ENCODE measurements at regions not wholly inside any gene's neighbourhood (a gene's known extent, or its start where the extent isn't known, plus 50 kb on each side); places are given as distances from the start of the nearest gene placed in this dataset.

DNA sequence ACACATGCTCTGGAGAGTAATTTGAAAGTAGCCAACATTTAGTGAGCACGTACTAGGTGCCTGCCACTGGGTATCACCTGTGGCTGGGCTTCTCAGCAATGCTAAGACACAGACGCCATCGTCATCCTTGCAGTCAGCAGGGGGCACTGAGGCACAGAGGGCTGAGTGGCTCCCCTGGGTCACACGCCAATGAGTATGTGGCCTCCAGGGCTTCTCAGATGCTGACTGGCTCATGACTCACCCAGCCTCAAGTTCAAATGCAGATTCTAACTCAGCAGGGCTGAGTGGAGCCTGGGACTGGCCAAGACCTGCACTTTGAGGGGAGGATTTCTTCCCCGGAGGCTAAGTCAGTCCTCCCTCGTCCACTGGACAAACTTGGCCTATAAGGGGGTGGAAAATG, 115.1 kb upstream of the CACNA1A start:
- Histone ChIP-seq H3K4me3 (no peak overlapping the region), H3K4me1 (no peaks in the 10 kb centered on the region), H3K27ac (no peak overlapping the region), H3K9me3 (no peaks in the 10 kb centered on the region), H3K36me3 (no peaks in the 10 kb centered on the region), H3K27me3 (peaks cover 0 to 58% (median 0%) of the 10 kb centered on the region in 4 donors)
- TF ChIP-seq POLR2A (IDR thresholded peaks at IDR 0.05) = no peak
- TF ChIP-seq, protein P1, sequence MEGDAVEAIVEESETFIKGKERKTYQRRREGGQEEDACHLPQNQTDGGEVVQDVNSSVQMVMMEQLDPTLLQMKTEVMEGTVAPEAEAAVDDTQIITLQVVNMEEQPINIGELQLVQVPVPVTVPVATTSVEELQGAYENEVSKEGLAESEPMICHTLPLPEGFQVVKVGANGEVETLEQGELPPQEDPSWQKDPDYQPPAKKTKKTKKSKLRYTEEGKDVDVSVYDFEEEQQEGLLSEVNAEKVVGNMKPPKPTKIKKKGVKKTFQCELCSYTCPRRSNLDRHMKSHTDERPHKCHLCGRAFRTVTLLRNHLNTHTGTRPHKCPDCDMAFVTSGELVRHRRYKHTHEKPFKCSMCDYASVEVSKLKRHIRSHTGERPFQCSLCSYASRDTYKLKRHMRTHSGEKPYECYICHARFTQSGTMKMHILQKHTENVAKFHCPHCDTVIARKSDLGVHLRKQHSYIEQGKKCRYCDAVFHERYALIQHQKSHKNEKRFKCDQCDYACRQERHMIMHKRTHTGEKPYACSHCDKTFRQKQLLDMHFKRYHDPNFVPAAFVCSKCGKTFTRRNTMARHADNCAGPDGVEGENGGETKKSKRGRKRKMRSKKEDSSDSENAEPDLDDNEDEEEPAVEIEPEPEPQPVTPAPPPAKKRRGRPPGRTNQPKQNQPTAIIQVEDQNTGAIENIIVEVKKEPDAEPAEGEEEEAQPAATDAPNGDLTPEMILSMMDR (IDR thresholded peaks at IDR 0.05) = peak in 1 of 6 experiments; percentile 48
- intact Hi-C loops (cut with DNase I) = no loop called here
- WGBS, 2 donors = 39 to 68% methylated on average over 6 of the region's 6 CpGs
- no peak for DNase-seq

DNA sequence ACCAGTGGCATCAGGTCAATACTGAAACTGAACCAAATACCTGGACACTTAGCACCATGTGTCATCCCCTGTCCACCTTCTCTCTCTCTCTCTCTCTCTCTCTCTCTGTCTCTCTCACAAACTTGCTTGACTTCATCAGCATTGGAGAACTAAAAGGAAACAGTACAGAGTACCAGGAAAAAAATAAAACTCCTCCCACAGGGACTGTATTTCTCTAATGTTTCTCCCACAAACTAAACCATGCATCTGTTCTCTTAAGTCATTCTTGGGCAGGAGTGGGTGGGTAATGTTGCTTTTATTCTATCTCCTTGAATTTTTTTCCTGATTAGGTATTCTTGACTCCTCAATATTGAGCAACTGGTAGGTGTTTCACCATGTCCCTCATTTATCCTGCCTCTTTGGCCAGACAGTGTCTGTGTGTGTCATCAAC, 112.9 kb upstream of the CACNA1A start:
- TF ChIP-seq, protein P1 (IDR thresholded peaks at IDR 0.05) = no peak
- TF ChIP-seq POLR2A (IDR thresholded peaks at IDR 0.05) = no peak
- peaks cover 0 to 36% (median 0%) of the 10 kb centered on the region in 4 donors for H3K27me3 ChIP-seq

DNA sequence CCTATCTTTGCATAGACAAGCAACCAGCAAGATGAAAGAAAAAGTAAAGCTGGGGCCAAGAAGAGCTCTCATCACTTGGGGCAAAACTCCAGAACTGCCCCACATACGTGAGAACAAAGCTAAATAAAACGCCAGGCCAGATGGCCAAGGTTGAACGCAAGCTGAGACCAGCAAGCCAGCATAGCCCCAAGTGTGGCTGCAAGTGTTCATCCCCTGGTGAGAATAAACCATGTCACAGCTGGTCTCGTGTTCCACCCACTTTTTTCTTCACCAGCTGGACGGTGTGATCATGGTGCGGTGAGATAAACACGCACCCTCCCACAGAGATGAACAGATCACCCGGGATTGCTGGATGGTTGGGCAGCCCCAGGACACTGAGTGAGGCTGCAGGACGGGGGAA, 109.6 kb upstream of the CACNA1A start:
- WGBS, 2 donors = 41 to 56% methylated on average over 9 of the region's 9 CpGs
- no peaks in the 10 kb centered on the region for H3K36me3 ChIP-seq
- no peaks in the 10 kb centered on the region for H3K4me1 ChIP-seq
- intact Hi-C loops (cut with DNase I) = no loop called here
- H3K27ac ChIP-seq = no peak overlapping the region
- H3K27me3 ChIP-seq = peaks cover 0 to 17% (median 0%) of the 10 kb centered on the region in 4 donors
- DNase-seq = no peak
- no peaks in the 10 kb centered on the region for H3K9me3 ChIP-seq
- TF ChIP-seq, protein P1 (IDR thresholded peaks at IDR 0.05) = no peak
- TF ChIP-seq POLR2A (IDR thresholded peaks at IDR 0.05) = no peak
- no peak overlapping the region for H3K4me3 ChIP-seq

More for the DNA sequence above, 112.9 kb upstream of the CACNA1A start:
- H3K36me3 ChIP-seq = no peaks in the 10 kb centered on the region
- DNase-seq = no peak
- H3K4me3 ChIP-seq = no peak overlapping the region
- intact Hi-C loops (cut with DNase I) = no loop called here
- no peaks in the 10 kb centered on the region for H3K4me1 ChIP-seq
- H3K27ac ChIP-seq = no peak overlapping the region
- H3K9me3 ChIP-seq = no peaks in the 10 kb centered on the region

DNA sequence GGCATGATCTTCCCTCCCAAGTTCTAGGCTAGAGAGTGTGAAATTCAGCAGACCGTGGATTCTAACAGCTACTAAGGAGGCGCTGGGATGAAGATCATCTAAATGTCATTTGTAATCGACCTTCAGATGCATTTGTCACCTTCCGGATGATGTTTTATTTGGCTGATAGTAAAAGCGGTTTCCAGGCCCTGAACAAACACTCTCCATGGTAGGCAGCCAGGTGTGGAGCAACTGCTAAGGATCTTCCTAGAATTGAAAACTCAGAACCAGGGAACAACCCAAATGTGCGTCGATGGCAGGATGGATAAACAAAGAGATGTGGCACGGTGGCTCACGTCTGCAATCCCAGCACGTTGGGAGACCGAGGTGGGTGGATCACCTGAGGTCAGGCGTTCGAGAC, 107.2 kb upstream of the CACNA1A start:
- no peaks in the 10 kb centered on the region for H3K4me1 ChIP-seq
- no peak overlapping the region for H3K4me3 ChIP-seq
- TF ChIP-seq POLR2A (IDR thresholded peaks at IDR 0.05) = no peak
- 40 to 42% methylated on average over 12 to 13 of the region's 13 CpGs for WGBS, 2 donors
- no peaks in the 10 kb centered on the region for H3K36me3 ChIP-seq
- intact Hi-C loops (cut with DNase I) = no loop called here
- H3K27ac ChIP-seq = no peak overlapping the region
- DNase-seq = no peak
- H3K9me3 ChIP-seq = no peaks in the 10 kb centered on the region
- H3K27me3 ChIP-seq = peaks cover 0 to 17% (median 0%) of the 10 kb centered on the region in 4 donors

DNA sequence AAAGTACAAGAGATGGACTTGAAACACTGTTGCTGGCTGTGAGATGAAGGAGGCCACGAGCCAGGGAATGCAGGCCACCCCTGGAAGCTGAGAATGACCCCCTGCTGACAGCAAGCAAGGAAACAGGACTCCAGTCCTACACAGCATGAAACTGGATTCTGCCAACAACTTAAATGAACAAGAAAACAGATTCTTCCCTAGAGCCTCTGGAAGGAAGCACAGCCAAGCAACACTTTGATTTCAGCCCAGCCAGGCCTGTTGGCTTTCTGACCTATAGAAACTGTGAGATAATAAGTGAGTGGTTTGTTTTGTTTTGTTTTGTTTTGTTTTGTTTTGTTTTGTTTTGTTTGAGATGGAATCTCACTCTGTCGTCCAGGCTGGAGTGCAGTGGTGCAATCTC, 105.3 kb upstream of the CACNA1A start:
- Histone ChIP-seq H3K27me3 (peaks cover 0 to 13% (median 0%) of the 10 kb centered on the region in 4 donors), H3K27ac (no peak overlapping the region), H3K36me3 (no peaks in the 10 kb centered on the region), H3K4me3 (no peak overlapping the region), H3K4me1 (no peaks in the 10 kb centered on the region), H3K9me3 (no peaks in the 10 kb centered on the region)
- TF ChIP-seq, protein P1 (IDR thresholded peaks at IDR 0.05) = no peak
- TF ChIP-seq POLR2A (IDR thresholded peaks at IDR 0.05) = no peak
- 47 to 70% methylated on average over 2 of the region's 2 CpGs for WGBS, 2 donors
- DNase-seq = no peak
- intact Hi-C loops (cut with DNase I) = no loop called here
